Breast epithelium (tissue), 4 donors: ENCODE measurements at regions not wholly inside any gene's neighbourhood (a gene's known extent, or its start where the extent isn't known, plus 50 kb on each side); places are given as distances from the start of the nearest gene placed in this dataset.

Source experiments
- DNase-seq, 2 donors: peaks; one replicate each; pipeline ENCODE4 v3.0.0-alpha.2; 2019; ENCODE audit warnings: low spot score in 2 of 2
- H3K27ac ChIP-seq, 2 donors: fragments of 200-600 bp; sonication (generic) in 1 of 2; one replicate each; pipeline ENCODE4 v1.5.1; 2016 to 2019; ENCODE audit warnings: mild to moderate bottlenecking in 1 of 2
- H3K27me3 ChIP-seq, 2 donors: fragments of 200-600 bp; sonication (generic) in 1 of 2; one replicate each; pipeline versions ENCODE4 v1.5.1 to v1.6.0; 2017 to 2019; ENCODE audit warnings: control low read depth in 1 of 2, mild to moderate bottlenecking in 1 of 2
- H3K36me3 ChIP-seq: fragments of 200-600 bp; one replicate; pipeline ENCODE4 v1.5.1; 2019
- H3K4me1 ChIP-seq, 2 donors: fragments of 200-600 bp; sonication (generic); one replicate each; pipeline ENCODE4 v1.5.1; 2016 to 2019; ENCODE audit warnings: control low read depth in 1 of 2
- H3K4me3 ChIP-seq, 3 donors: fragments of 200-600 bp; sonication (generic); 1 replicate in 2 of 3; 2 replicates in 1 of 3; pipeline ENCODE4 v1.5.1; 2016 to 2019; ENCODE audit warnings: mild to moderate bottlenecking in 3 of 3, moderate library complexity in 2 of 3
- H3K9me3 ChIP-seq, 2 donors: fragments of 200-600 bp; sonication (generic) in 1 of 2; one replicate each; pipeline ENCODE4 v1.5.1; 2016 to 2019; ENCODE audit warnings: control low read depth in 1 of 2
- CTCF ChIP-seq, 3 donors: fragments of 450-650 bp; IDR thresholded peaks; one replicate each; pipeline ENCODE4 v1.5.1; 2016 to 2017; ENCODE audit warnings: antibody characterized with exemption in 3 of 3, mild to moderate bottlenecking in 3 of 3, moderate library complexity in 3 of 3
- POLR2A ChIP-seq: fragments of 450-650 bp; IDR thresholded peaks from one replicate; pipeline ENCODE4 v1.6.1; 2016; ENCODE audit warnings: antibody characterized with exemption, mild to moderate bottlenecking, moderate library complexity
- POLR2AphosphoS5 ChIP-seq, 3 donors: sonication (generic); formaldehyde crosslinking; IDR thresholded peaks; one replicate each; pipeline ENCODE4 v1.6.1; 2017; ENCODE audit warnings: antibody characterized with exemption in 3 of 3
- intact Hi-C: fragments of 100-400 bp; cut with DNase I; formaldehyde crosslinking; loops from one replicate; pipeline ENCODE4 v1.15.1; 2023; ENCODE audit warnings: low total_unique reads

- intact Hi-C loops, result no loop called here
- Histone ChIP-seq H3K27me3 (peaks cover 0 to 35% of the 10 kb centered on the region in 2 donors), H3K9me3 (no peaks in the 10 kb centered on the region), H3K27ac (no peak overlapping the region), H3K4me3 (no peak overlapping the region), H3K36me3 (no peaks in the 10 kb centered on the region), H3K4me1 (no peaks in the 10 kb centered on the region)
- DNase-seq, result no peak
- no peak for TF ChIP-seq POLR2A
- TF ChIP-seq CTCF (IDR thresholded peaks at IDR 0.05), result no peak
- no peak for TF ChIP-seq POLR2AphosphoS5 (IDR thresholded peaks at IDR 0.05)
Observed at GRCh38 chrX:97828471-97828870, 944.8 kb downstream of the RPA4 start.

DNA sequence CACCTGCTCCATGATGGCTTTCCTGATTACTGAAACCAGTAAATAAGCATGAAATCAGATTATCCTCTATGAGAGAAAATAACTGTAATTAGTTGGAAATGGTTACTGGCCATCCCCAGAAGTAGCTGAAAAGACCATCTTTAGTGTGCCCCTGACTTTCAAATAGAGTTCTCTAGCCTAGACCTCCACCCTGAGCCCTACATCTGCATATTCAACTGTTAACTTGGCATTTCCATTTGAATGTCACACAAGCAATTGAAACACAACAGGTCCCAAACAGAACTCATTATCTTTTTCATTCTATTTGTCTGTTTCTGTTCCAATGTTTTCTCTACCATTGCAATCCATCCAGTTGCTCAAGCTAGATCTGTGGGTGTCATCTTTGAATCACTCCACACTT, 952.3 kb downstream of the RPA4 start:
- no peaks in the 10 kb centered on the region for H3K36me3 ChIP-seq
- no peak for DNase-seq
- intact Hi-C loops, result no loop called here
- no peak overlapping the region for H3K4me3 ChIP-seq
- H3K27ac ChIP-seq, result no peak overlapping the region
- peaks cover 0 to 25% of the 10 kb centered on the region in 2 donors for H3K27me3 ChIP-seq
- H3K9me3 ChIP-seq, result no peaks in the 10 kb centered on the region
- no peaks in the 10 kb centered on the region for H3K4me1 ChIP-seq
- TF ChIP-seq POLR2AphosphoS5 (IDR thresholded peaks at IDR 0.05), result no peak
- no peak for TF ChIP-seq POLR2A
- no peak for TF ChIP-seq CTCF (IDR thresholded peaks at IDR 0.05)

DNA sequence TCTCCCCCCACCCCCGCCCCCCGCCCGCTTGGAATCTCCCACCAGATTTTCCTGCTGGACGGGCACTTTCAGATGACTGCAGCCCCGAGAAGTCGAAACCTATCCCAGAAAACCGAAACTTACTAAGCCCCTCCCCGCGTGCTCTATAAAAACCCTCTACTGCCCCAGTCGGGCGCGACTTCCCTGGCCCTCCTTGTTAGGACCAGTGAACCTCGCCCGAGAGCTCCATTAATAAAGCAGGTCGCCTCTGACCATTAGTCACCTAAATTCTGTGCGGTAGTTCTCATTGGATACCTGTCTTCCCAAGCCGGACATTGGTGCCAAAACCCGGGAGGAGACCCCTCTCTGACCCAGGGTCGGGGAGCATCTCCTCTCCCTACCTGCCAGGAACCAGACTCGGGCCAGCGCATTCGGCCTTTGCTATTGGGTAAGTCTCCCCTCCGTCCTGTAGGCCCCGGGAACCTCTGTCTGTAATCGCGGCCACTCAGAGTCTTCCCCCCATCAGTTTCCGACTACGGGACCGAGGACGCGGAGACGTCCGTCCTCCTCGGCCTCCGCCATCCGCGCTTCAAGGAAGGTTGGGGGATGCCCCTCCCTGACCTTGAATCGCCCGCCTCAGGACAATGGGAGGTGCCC, 958.0 kb downstream of the RPA4 start:
- H3K4me1 ChIP-seq, result no peaks in the 10 kb centered on the region
- intact Hi-C loops, result no loop called here
- H3K27ac ChIP-seq, result no peak overlapping the region
- peaks cover 0 to 10% of the 10 kb centered on the region in 2 donors for H3K9me3 ChIP-seq
- peaks cover 0 to 15% of the 10 kb centered on the region in 2 donors for H3K27me3 ChIP-seq
- H3K4me3 ChIP-seq, result no peak overlapping the region
- H3K36me3 ChIP-seq, result no peaks in the 10 kb centered on the region
- no peak for DNase-seq
- TF ChIP-seq POLR2AphosphoS5 (IDR thresholded peaks at IDR 0.05) (no peak), POLR2A (no peak), CTCF (IDR thresholded peaks at IDR 0.05) (no peak)

DNA sequence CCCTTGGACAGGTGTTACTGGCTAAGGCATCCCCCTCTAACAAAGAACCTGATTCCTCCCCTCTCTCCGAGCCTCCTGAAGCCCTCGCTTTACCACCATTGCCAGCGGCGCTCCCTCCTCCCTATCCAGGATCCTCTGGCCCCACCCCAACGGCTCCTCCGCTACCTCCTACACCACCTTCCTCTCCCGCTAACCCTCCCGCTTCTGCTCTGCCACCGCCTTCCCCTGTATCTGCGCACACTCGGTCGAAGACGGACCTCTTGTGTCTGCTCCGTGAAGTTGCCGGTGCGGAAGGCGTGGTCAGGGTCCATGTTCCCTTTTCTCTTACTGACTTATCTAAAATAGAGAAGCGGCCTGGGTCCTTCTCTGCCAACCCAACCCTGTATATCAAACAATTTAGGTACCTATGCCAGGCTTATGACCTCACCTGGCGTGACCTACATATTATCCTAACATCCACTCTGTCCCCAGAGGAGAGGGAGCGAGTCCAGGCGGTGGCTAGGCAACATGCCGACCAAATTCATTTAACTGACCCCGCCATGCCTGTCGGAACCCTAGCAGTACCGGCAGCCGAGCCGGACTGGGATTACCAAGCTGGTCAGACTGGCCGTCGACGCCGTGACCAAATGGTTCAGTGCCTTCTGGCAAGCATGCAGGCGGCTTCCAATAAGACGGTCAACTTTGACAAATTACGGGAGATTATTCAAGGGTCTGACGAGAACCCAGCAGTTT, 958.9 kb downstream of the RPA4 start:
- intact Hi-C loops, result no loop called here
- no peak for TF ChIP-seq POLR2A
- no peak for TF ChIP-seq CTCF (IDR thresholded peaks at IDR 0.05)
- TF ChIP-seq POLR2AphosphoS5 (IDR thresholded peaks at IDR 0.05), result no peak
- no peaks in the 10 kb centered on the region for H3K36me3 ChIP-seq
- no peak overlapping the region for H3K4me3 ChIP-seq
- no peaks in the 10 kb centered on the region for H3K4me1 ChIP-seq
- no peak overlapping the region for H3K27ac ChIP-seq
- no peak for DNase-seq
- H3K27me3 ChIP-seq, result peaks cover 0 to 11% of the 10 kb centered on the region in 2 donors
- peaks cover 0 to 10% of the 10 kb centered on the region in 2 donors for H3K9me3 ChIP-seq

- Histone ChIP-seq H3K36me3 (no peaks in the 10 kb centered on the region), H3K9me3 (peaks cover 0 to 10% of the 10 kb centered on the region in 2 donors), H3K27me3 (peaks cover 0 to 7% of the 10 kb centered on the region in 2 donors), H3K4me1 (no peaks in the 10 kb centered on the region), H3K4me3 (no peak overlapping the region), H3K27ac (no peak overlapping the region)
- intact Hi-C loops, result no loop called here
- TF ChIP-seq POLR2A (no peak), CTCF (IDR thresholded peaks at IDR 0.05) (no peak), POLR2AphosphoS5 (IDR thresholded peaks at IDR 0.05) (no peak)
- no peak for DNase-seq
Observed at GRCh38 chrX:97843200-97843811, 959.6 kb downstream of the RPA4 start.
